SK-N-SH (cell line): ENCODE measurements at regions not wholly inside any gene's neighbourhood (a gene's known extent, or its start where the extent isn't known, plus 50 kb on each side); places are given as distances from the start of the nearest gene placed in this dataset.

Source experiments
- CTCF ChIA-PET: fragments of 300-600, 350-600 bp; formaldehyde crosslinking; extraction: SDS; loops from one replicate; lab custom pipeline; 2021; lab: Yijun Ruan, JAX
- POLR2A ChIA-PET: fragments of 350-600 bp; sonication (Branson Sonifier 250); formaldehyde crosslinking; extraction: SDS; loops from one replicate; lab custom pipeline; 2020; ENCODE audit warnings: antibody characterized with exemption, inconsistent platforms; lab: Yijun Ruan, JAX
- DNase-seq: peaks from one replicate; pipeline ENCODE4 v3.0.0; 2012
- H2AFZ ChIP-seq: fragments of 200-600 bp; sonication (generic); 2 replicates; pipeline ENCODE4 v1.8.1; 2016; ENCODE audit warnings: antibody characterized with exemption, mild to moderate bottlenecking, low read depth
- H3F3A ChIP-seq: fragments of 200-600 bp; sonication (generic); replicated peaks from 2 replicates; pipeline ENCODE3; 2016; ENCODE audit warnings: antibody characterized with exemption, mild to moderate bottlenecking; ENCODE audit not compliant: insufficient read depth
- H3K27ac ChIP-seq, 2 experiments: fragments of 200-500 bp in 1 of 2; fragments of 200-600 bp in 1 of 2; sonication (Bioruptor generic) in 1 of 2; sonication (generic), shearing (Covaris generic) in 1 of 2; 2 replicates each; pipeline versions ENCODE4 v1.5.1 to v1.6.1; 2014 to 2016; ENCODE audit warnings: low read depth in 2 of 2, inconsistent platforms in 1 of 2, low read length in 1 of 2, mild to moderate bottlenecking in 1 of 2, mixed read lengths in 1 of 2
- H3K27me3 ChIP-seq: fragments of 200-600 bp; sonication (generic), shearing (Covaris generic); 2 replicates; pipeline ENCODE4 v1.6.1; 2016; ENCODE audit warnings: mixed run types; ENCODE audit not compliant: insufficient read depth
- H3K36me3 ChIP-seq, 2 experiments: fragments of 200-500 bp in 1 of 2; fragments of 200-600 bp in 1 of 2; sonication (Bioruptor generic) in 1 of 2; sonication (generic) in 1 of 2; replicated peaks in 1 of 2; 2 replicates each; pipeline versions ENCODE3 to v1.5.1; 2014 to 2016; ENCODE audit warnings: low read length in 1 of 2, mild to moderate bottlenecking in 1 of 2; ENCODE audit not compliant: insufficient read depth in 2 of 2, control insufficient read depth in 1 of 2
- H3K4me1 ChIP-seq, 2 experiments: fragments of 200-500 bp in 1 of 2; fragments of 200-600 bp in 1 of 2; sonication (Bioruptor generic) in 1 of 2; sonication (generic), shearing (Covaris generic) in 1 of 2; 2 replicates each; pipeline versions ENCODE4 v1.5.1 to v1.6.1; 2014 to 2016; ENCODE audit warnings: low read depth in 1 of 2, low read length in 1 of 2, mixed run types in 1 of 2; ENCODE audit not compliant: insufficient read depth in 2 of 2, control insufficient read depth in 1 of 2
- H3K4me2 ChIP-seq: fragments of 200-600 bp; sonication (generic), shearing (Covaris generic); 2 replicates; pipeline ENCODE4 v1.6.1; 2017; ENCODE audit warnings: mixed run types
- H3K4me3 ChIP-seq, 2 experiments: fragments of 200-500 bp in 1 of 2; fragments of 200-600 bp in 1 of 2; sonication (Bioruptor generic) in 1 of 2; sonication (generic), shearing (Covaris generic) in 1 of 2; 2 replicates each; pipeline versions ENCODE4 v1.5.1 to v1.8.1; 2014 to 2016; ENCODE audit warnings: low read depth in 2 of 2, inconsistent platforms in 1 of 2, low read length in 1 of 2, mild to moderate bottlenecking in 1 of 2, mixed read lengths in 1 of 2, moderate library complexity in 1 of 2
- H3K79me2 ChIP-seq: fragments of 200-600 bp; sonication (generic); 2 replicates; pipeline ENCODE4 v1.8.1; 2017; ENCODE audit warnings: mild to moderate bottlenecking; ENCODE audit not compliant: insufficient read depth
- H3K9ac ChIP-seq: fragments of 200-600 bp; sonication (generic); 2 replicates; pipeline ENCODE4 v1.6.1; 2017; ENCODE audit warnings: mixed run types
- H3K9me2 ChIP-seq: fragments of 200-600 bp; sonication (generic); 2 replicates; pipeline ENCODE4 v1.6.1; 2017; ENCODE audit warnings: mixed run types
- H3K9me3 ChIP-seq: fragments of 200-600 bp; sonication (generic); 2 replicates; pipeline ENCODE4 v1.6.1; 2017; ENCODE audit warnings: mixed run types, mild to moderate bottlenecking, moderate library complexity
- H4K20me1 ChIP-seq: fragments of 200-600 bp; sonication (generic); 2 replicates; pipeline ENCODE4 v1.6.1; 2017; ENCODE audit warnings: mild to moderate bottlenecking, mixed run types; ENCODE audit not compliant: insufficient read depth
- ELF1 ChIP-seq: IDR thresholded peaks from 2 replicates; pipeline ENCODE4 v1.4.0; 2012
- EP300 ChIP-seq, 2 experiments: IDR thresholded peaks; 2 replicates each; pipeline versions ENCODE4 v1.4.0 to v1.6.1; 2012; ENCODE audit warnings: borderline replicate concordance in 1 of 2, low read depth in 1 of 2, low read length in 1 of 2
- EZH2phosphoT487 ChIP-seq: fragments of 200-600 bp; sonication (generic); IDR thresholded peaks from 2 replicates; pipeline ENCODE4 v1.6.1; 2017; ENCODE audit warnings: low read depth, mixed run types, mild to moderate bottlenecking, antibody characterized with exemption, moderate library complexity, borderline replicate concordance
- FOSL2 ChIP-seq: IDR thresholded peaks from 2 replicates; pipeline ENCODE4 v1.4.0; 2012; ENCODE audit warnings: low read depth, mild to moderate bottlenecking, moderate library complexity, borderline replicate concordance
- GABPA ChIP-seq: IDR thresholded peaks from 2 replicates; pipeline ENCODE4 v1.4.0; 2012; ENCODE audit warnings: low read depth, mild to moderate bottlenecking
- JUND ChIP-seq: IDR thresholded peaks from 2 replicates; pipeline ENCODE4 v1.4.0; 2012
- MXI1 ChIP-seq: IDR thresholded peaks from 2 replicates; pipeline ENCODE4 v1.6.1; 2012; ENCODE audit warnings: mild to moderate bottlenecking, low read depth, low read length, improper control_type of control experiment
- NFIC ChIP-seq: IDR thresholded peaks from 2 replicates; pipeline ENCODE4 v1.4.0; 2012; ENCODE audit warnings: borderline replicate concordance
- NRF1 ChIP-seq: IDR thresholded peaks from 2 replicates; pipeline ENCODE4 v1.6.1; 2012; ENCODE audit warnings: low read depth, mild to moderate bottlenecking, low read length
- POLR2AphosphoS5 ChIP-seq: IDR thresholded peaks from 2 replicates; pipeline ENCODE4 v1.6.1; 2012; ENCODE audit warnings: low read depth, low read length
- REST ChIP-seq: IDR thresholded peaks from 2 replicates; pipeline ENCODE4 v1.6.1; 2012; ENCODE audit warnings: mild to moderate bottlenecking, low read depth, low read length, moderate library complexity
- RFX5 ChIP-seq: IDR thresholded peaks from 2 replicates; pipeline ENCODE4 v1.6.1; 2012; ENCODE audit warnings: mild to moderate bottlenecking, improper control_type of control experiment, low read length
- RXRA ChIP-seq: IDR thresholded peaks from 2 replicates; pipeline ENCODE4 v1.4.0; 2012; ENCODE audit warnings: low read depth, mild to moderate bottlenecking, borderline replicate concordance
- SMC3 ChIP-seq: IDR thresholded peaks from 2 replicates; pipeline ENCODE4 v1.6.1; 2012; ENCODE audit warnings: low read depth, low read length, improper control_type of control experiment
- TAF1 ChIP-seq: IDR thresholded peaks from 2 replicates; pipeline ENCODE4 v1.6.1; 2012; ENCODE audit warnings: low read depth, mild to moderate bottlenecking, low read length, moderate library complexity, borderline replicate concordance
- TCF12 ChIP-seq: IDR thresholded peaks from 2 replicates; pipeline ENCODE4 v1.4.0; 2012
- TEAD4 ChIP-seq: IDR thresholded peaks from 2 replicates; pipeline ENCODE4 v1.4.0; 2012; ENCODE audit warnings: mild to moderate bottlenecking, borderline replicate concordance; ENCODE audit not compliant: insufficient read depth
- WGBS: methylation state at CpG from one replicate; pipeline ENCODE4 v1.1.6; 2017; ENCODE audit warnings: low lambda C conversion rate; 5-methylcytosine and 5-hydroxymethylcytosine counted together
- TF ChIP-seq, protein P1 (sequence below): fragments of 200-600 bp; sonication (generic); IDR thresholded peaks from 2 replicates; pipeline ENCODE4 v1.6.1; 2017; ENCODE audit warnings: antibody characterized with exemption, mild to moderate bottlenecking, moderate library complexity

GRCh38 chr4:136106753-136107152 is 1425.5 kb downstream of the PCDH18 start:
- H3K79me2 ChIP-seq: no peaks in the 10 kb centered on the region
- CTCF ChIA-PET: no interaction called here

DNA sequence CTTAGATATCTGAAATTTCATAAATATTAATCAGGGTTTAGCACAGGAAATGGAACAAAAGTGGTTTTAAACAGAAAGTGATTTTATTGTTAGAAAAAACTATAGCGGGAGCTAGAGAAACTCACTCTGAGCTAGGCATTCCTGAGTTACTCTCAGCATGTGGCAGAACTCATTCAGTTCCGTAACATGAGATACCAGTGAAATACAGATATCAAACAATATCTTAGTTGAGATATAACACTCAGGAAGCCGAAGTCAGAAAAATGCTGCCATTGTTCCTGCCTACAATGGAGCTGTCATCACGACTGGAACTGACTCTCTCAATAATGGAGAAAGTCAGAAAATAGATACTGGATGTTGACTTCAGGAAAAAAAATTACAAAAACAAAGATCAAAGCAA is 1428.7 kb downstream of the PCDH18 start:
- no peak overlapping the region for H3K27ac ChIP-seq
- H3K9me3 ChIP-seq: no peaks in the 10 kb centered on the region
- H3K27me3 ChIP-seq: no peaks in the 10 kb centered on the region
- ChIA-PET CTCF (no interaction called here), POLR2A (no interaction called here)
- no peak overlapping the region for H2AFZ ChIP-seq
- no peaks in the 10 kb centered on the region for H3K4me1 ChIP-seq
- TF ChIP-seq MXI1: no peak
- TF ChIP-seq NFIC: no peak
- no peak for TF ChIP-seq JUND
- TF ChIP-seq REST: no peak
- no peak for TF ChIP-seq RXRA
- TF ChIP-seq FOSL2: no peak
- no peak for TF ChIP-seq EP300 (IDR thresholded peaks at IDR 0.05; ENCODE audit: borderline replicate concordance in 1 of 2, low read depth in 1 of 2, low read length in 1 of 2)
- TF ChIP-seq, protein P1, sequence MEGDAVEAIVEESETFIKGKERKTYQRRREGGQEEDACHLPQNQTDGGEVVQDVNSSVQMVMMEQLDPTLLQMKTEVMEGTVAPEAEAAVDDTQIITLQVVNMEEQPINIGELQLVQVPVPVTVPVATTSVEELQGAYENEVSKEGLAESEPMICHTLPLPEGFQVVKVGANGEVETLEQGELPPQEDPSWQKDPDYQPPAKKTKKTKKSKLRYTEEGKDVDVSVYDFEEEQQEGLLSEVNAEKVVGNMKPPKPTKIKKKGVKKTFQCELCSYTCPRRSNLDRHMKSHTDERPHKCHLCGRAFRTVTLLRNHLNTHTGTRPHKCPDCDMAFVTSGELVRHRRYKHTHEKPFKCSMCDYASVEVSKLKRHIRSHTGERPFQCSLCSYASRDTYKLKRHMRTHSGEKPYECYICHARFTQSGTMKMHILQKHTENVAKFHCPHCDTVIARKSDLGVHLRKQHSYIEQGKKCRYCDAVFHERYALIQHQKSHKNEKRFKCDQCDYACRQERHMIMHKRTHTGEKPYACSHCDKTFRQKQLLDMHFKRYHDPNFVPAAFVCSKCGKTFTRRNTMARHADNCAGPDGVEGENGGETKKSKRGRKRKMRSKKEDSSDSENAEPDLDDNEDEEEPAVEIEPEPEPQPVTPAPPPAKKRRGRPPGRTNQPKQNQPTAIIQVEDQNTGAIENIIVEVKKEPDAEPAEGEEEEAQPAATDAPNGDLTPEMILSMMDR: no peak
- no peak for TF ChIP-seq GABPA
- TF ChIP-seq SMC3: no peak
- no peak for TF ChIP-seq EZH2phosphoT487
- TF ChIP-seq, all 33 proteins: peak for 0
- no peaks in the 10 kb centered on the region for H3K79me2 ChIP-seq
- no peaks in the 10 kb centered on the region for H3K9me2 ChIP-seq
- H3K36me3 ChIP-seq: no peaks in the 10 kb centered on the region
- H3K9ac ChIP-seq: no peak overlapping the region
- WGBS: 55% methylated on average over 4 of the region's 4 CpGs
- no peak overlapping the region for H3K4me2 ChIP-seq
- DNase-seq: no peak
- no peaks in the 10 kb centered on the region for H4K20me1 ChIP-seq
- no peak overlapping the region for H3K4me3 ChIP-seq
- no peaks in the 10 kb centered on the region for H3F3A ChIP-seq

More at GRCh38 chr4:136106753-136107152, 1425.5 kb downstream of the PCDH18 start:
- Histone ChIP-seq H3K9me2 (no peaks in the 10 kb centered on the region), H3K4me3 (no peak overlapping the region), H2AFZ (no peak overlapping the region), H3K4me2 (no peak overlapping the region), H3F3A (no peaks in the 10 kb centered on the region), H3K27ac (no peak overlapping the region), H3K36me3 (no peaks in the 10 kb centered on the region), H3K27me3 (no peaks in the 10 kb centered on the region), H3K9me3 (no peaks in the 10 kb centered on the region; the same call in 1 of the 2 replicates), H3K4me1 (no peaks in the 10 kb centered on the region), H4K20me1 (no peaks in the 10 kb centered on the region), H3K9ac (no peak overlapping the region)
- POLR2A ChIA-PET: no interaction called here
- DNase-seq: no peak
- WGBS: 14% methylated on average over 1 of the region's 1 CpG
- TF ChIP-seq RXRA (no peak), TCF12 (no peak), ELF1 (no peak), TEAD4 (no peak), POLR2AphosphoS5 (no peak), RFX5 (no peak), NRF1 (no peak), TAF1 (no peak)
- TF ChIP-seq, protein P1: no peak
